ENCODE measurements at regions not wholly inside any gene's neighbourhood (a gene's known extent, or its start where the extent isn't known, plus 50 kb on each side); places are given as distances from the start of the nearest gene placed in this dataset.

DNA sequence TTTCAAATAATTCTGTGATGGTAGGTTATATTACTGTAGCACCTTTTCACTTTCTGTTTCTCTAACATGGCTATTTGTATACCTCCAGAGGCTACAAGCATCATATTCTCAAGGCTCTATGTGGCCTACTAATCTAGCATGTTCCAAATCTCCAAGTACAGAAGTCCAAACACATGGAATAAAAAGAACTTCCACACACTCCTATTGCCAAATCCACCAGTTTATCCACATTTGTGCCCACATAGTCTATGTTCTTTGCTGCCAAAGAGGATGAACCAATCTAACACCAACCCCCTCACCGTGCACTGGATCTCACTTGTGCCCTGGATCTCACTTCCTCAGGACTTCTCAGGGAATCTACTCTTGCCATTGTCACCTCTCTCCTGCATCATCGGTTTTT lies 247.3 kb upstream of the RBBP8 start:
- no peak for TF ChIP-seq ELF4 (CRISPR knock-in tag; IDR thresholded peaks at IDR 0.05; ENCODE audit: low read depth)
- TF ChIP-seq, protein P1, sequence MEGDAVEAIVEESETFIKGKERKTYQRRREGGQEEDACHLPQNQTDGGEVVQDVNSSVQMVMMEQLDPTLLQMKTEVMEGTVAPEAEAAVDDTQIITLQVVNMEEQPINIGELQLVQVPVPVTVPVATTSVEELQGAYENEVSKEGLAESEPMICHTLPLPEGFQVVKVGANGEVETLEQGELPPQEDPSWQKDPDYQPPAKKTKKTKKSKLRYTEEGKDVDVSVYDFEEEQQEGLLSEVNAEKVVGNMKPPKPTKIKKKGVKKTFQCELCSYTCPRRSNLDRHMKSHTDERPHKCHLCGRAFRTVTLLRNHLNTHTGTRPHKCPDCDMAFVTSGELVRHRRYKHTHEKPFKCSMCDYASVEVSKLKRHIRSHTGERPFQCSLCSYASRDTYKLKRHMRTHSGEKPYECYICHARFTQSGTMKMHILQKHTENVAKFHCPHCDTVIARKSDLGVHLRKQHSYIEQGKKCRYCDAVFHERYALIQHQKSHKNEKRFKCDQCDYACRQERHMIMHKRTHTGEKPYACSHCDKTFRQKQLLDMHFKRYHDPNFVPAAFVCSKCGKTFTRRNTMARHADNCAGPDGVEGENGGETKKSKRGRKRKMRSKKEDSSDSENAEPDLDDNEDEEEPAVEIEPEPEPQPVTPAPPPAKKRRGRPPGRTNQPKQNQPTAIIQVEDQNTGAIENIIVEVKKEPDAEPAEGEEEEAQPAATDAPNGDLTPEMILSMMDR (IDR thresholded peaks at IDR 0.05), result no peak
- TF ChIP-seq, protein P2, sequence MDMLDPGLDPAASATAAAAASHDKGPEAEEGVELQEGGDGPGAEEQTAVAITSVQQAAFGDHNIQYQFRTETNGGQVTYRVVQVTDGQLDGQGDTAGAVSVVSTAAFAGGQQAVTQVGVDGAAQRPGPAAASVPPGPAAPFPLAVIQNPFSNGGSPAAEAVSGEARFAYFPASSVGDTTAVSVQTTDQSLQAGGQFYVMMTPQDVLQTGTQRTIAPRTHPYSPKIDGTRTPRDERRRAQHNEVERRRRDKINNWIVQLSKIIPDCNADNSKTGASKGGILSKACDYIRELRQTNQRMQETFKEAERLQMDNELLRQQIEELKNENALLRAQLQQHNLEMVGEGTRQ (CRISPR knock-in tag; IDR thresholded peaks at IDR 0.05), result no peak
- TF ChIP-seq RELA (CRISPR knock-in tag; IDR thresholded peaks at IDR 0.05; ENCODE audit: borderline replicate concordance), result no peak
- no peak for TF ChIP-seq CBFB (CRISPR knock-in tag; IDR thresholded peaks at IDR 0.05; ENCODE audit: low read depth)
- TF ChIP-seq TCF7 (CRISPR knock-in tag; IDR thresholded peaks at IDR 0.05; ENCODE audit: low read depth), result no peak
- TF ChIP-seq, protein P3, sequence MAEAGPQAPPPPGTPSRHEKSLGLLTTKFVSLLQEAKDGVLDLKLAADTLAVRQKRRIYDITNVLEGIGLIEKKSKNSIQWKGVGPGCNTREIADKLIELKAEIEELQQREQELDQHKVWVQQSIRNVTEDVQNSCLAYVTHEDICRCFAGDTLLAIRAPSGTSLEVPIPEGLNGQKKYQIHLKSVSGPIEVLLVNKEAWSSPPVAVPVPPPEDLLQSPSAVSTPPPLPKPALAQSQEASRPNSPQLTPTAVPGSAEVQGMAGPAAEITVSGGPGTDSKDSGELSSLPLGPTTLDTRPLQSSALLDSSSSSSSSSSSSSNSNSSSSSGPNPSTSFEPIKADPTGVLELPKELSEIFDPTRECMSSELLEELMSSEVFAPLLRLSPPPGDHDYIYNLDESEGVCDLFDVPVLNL (CRISPR knock-in tag; IDR thresholded peaks at IDR 0.05; ENCODE audit: borderline replicate concordance, low read depth), result no peak
- TF ChIP-seq NFYB (CRISPR knock-in tag; conservative IDR thresholded peaks at IDR 0.05; ENCODE audit: low read depth), result no peak
- no peak for TF ChIP-seq TP53 (CRISPR knock-in tag; IDR thresholded peaks at IDR 0.05)

All from WTC11 (cell line).